DOHH2 (cell line): ENCODE measurements at regions not wholly inside any gene's neighbourhood (a gene's known extent, or its start where the extent isn't known, plus 50 kb on each side); places are given as distances from the start of the nearest gene placed in this dataset.

Experiments
- H3F3A ChIP-seq: fragments of 200-600 bp; sonication (generic), shearing (Covaris generic); 2 replicates; pipeline ENCODE4 v1.6.0; 2016; ENCODE audit warnings: antibody characterized with exemption, mild to moderate bottlenecking; ENCODE audit not compliant: control insufficient read depth, insufficient read depth
- H3K27ac ChIP-seq: fragments of 200-600 bp; sonication (generic); 2 replicates; pipeline ENCODE4 v1.5.1; 2014; ENCODE audit warnings: low read depth, mild to moderate bottlenecking, low read length, moderate library complexity
- H3K27me3 ChIP-seq: fragments of 200-600 bp; sonication (generic); 2 replicates; pipeline ENCODE4 v1.6.1; 2014; ENCODE audit warnings: mild to moderate bottlenecking, low read length, mixed read lengths; ENCODE audit not compliant: control insufficient read depth
- H3K36me3 ChIP-seq: fragments of 200-600 bp; sonication (generic); 2 replicates; pipeline ENCODE4 v1.6.1; 2014; ENCODE audit warnings: mild to moderate bottlenecking, low read length, moderate library complexity, mixed read lengths; ENCODE audit not compliant: control insufficient read depth
- H3K4me1 ChIP-seq: fragments of 200-600 bp; sonication (generic); 2 replicates; pipeline ENCODE4 v1.6.1; 2014; ENCODE audit warnings: mild to moderate bottlenecking, low read length, mixed read lengths; ENCODE audit not compliant: control insufficient read depth
- H3K4me2 ChIP-seq: fragments of 200-600 bp; sonication (generic); 2 replicates; pipeline ENCODE4 v1.6.0; 2014; ENCODE audit warnings: mild to moderate bottlenecking, low read length, moderate library complexity
- H3K4me3 ChIP-seq: fragments of 200-600 bp; sonication (generic); 2 replicates; pipeline ENCODE4 v1.5.1; 2014; ENCODE audit warnings: mild to moderate bottlenecking, low read length, mixed read lengths
- H3K79me2 ChIP-seq: fragments of 200-600 bp; sonication (generic); 2 replicates; pipeline ENCODE4 v1.6.1; 2014; ENCODE audit warnings: mild to moderate bottlenecking, low read length, mixed read lengths; ENCODE audit not compliant: control insufficient read depth
- H3K9me2 ChIP-seq: fragments of 200-600 bp; sonication (generic); replicated peaks from 2 replicates; pipeline ENCODE4 v1.6.1; 2014; ENCODE audit warnings: mild to moderate bottlenecking, low read length, mixed read lengths; ENCODE audit not compliant: control insufficient read depth
- H3K9me3 ChIP-seq: fragments of 200-600 bp; sonication (generic); 2 replicates; pipeline ENCODE4 v1.6.1; 2014; ENCODE audit warnings: antibody characterized with exemption, low read length, mixed read lengths; ENCODE audit not compliant: control insufficient read depth, insufficient read depth
- H4K20me1 ChIP-seq: fragments of 200-600 bp; sonication (generic); 2 replicates; pipeline ENCODE4 v1.6.0; 2014; ENCODE audit warnings: low read depth, mild to moderate bottlenecking, antibody characterized with exemption, low read length, moderate library complexity; ENCODE audit not compliant: control insufficient read depth, insufficient read depth
- EZH2phosphoT487 ChIP-seq: fragments of 200-600 bp; sonication (generic); IDR thresholded peaks from 2 replicates; pipeline ENCODE4 v1.6.1; 2017; ENCODE audit warnings: borderline replicate concordance, mild to moderate bottlenecking, antibody characterized with exemption, low read length, moderate library complexity, mixed read lengths
- TF ChIP-seq, protein P1 (sequence below): fragments of 200-600 bp; sonication (generic); IDR thresholded peaks from one replicate; pipeline ENCODE4 v1.5.1; 2014; ENCODE audit warnings: antibody characterized with exemption, mild to moderate bottlenecking, low read depth, low read length; ENCODE audit not compliant: poor library complexity, severe bottlenecking

DNA sequence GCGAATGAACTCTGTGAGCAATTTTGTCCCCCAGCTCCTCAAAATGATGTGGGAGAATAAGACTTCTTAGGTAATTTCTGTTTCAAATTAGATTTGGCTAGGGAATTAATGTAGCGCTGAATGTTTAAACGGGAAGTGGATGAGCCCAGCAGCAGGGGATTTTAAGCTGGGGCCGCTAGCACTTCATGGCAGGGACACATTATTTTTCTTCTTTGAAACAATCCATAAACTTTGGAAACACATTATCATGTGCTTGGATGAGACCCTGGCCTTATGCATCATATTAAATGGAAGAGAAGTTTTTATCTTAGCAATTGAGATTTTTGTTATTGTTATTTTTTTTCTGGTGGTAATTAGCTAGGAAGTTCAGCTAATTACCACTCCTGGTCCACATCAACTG, 74.2 kb upstream of the FUCA2 start:
- no peaks in the 10 kb centered on the region for H4K20me1 ChIP-seq
- H3K4me1 ChIP-seq: no peaks in the 10 kb centered on the region
- TF ChIP-seq EZH2phosphoT487: no peak
- TF ChIP-seq, protein P1, sequence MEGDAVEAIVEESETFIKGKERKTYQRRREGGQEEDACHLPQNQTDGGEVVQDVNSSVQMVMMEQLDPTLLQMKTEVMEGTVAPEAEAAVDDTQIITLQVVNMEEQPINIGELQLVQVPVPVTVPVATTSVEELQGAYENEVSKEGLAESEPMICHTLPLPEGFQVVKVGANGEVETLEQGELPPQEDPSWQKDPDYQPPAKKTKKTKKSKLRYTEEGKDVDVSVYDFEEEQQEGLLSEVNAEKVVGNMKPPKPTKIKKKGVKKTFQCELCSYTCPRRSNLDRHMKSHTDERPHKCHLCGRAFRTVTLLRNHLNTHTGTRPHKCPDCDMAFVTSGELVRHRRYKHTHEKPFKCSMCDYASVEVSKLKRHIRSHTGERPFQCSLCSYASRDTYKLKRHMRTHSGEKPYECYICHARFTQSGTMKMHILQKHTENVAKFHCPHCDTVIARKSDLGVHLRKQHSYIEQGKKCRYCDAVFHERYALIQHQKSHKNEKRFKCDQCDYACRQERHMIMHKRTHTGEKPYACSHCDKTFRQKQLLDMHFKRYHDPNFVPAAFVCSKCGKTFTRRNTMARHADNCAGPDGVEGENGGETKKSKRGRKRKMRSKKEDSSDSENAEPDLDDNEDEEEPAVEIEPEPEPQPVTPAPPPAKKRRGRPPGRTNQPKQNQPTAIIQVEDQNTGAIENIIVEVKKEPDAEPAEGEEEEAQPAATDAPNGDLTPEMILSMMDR: no peak
- H3K9me3 ChIP-seq: no peaks in the 10 kb centered on the region
- H3F3A ChIP-seq: no peaks in the 10 kb centered on the region
- H3K79me2 ChIP-seq: no peaks in the 10 kb centered on the region
- no peaks in the 10 kb centered on the region for H3K27me3 ChIP-seq
- H3K27ac ChIP-seq: no peak overlapping the region
- H3K9me2 ChIP-seq: no peaks in the 10 kb centered on the region
- H3K4me2 ChIP-seq: no peak overlapping the region
- no peaks in the 10 kb centered on the region for H3K36me3 ChIP-seq
- no peak overlapping the region for H3K4me3 ChIP-seq

DNA sequence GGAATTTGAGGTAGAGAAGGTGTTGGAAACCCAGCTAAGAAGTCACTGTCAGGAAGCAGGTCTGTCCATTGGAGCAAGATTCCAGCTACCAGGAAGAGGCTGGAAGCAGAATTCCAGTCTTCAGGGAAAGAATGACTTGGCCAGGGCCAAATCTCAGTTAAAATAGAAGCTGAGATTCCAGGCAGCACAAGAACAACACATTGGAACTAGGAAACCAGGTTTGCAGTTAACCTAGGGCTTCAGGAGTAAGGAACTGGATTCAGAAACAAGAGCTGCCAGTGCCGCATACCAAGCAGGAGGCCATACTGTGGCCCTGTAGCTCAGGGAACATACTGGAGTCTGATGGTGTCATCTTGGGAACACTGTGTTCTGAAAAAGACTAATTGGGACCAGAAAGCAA, 73.7 kb upstream of the FUCA2 start:
- no peak for TF ChIP-seq EZH2phosphoT487
- TF ChIP-seq, protein P1: no peak
- no peaks in the 10 kb centered on the region for H3K36me3 ChIP-seq
- H4K20me1 ChIP-seq: no peaks in the 10 kb centered on the region
- H3K27me3 ChIP-seq: no peaks in the 10 kb centered on the region
- H3K4me3 ChIP-seq: no peak overlapping the region
- no peaks in the 10 kb centered on the region for H3K9me2 ChIP-seq
- H3K27ac ChIP-seq: no peak overlapping the region
- no peaks in the 10 kb centered on the region for H3K79me2 ChIP-seq
- no peak overlapping the region for H3K4me2 ChIP-seq
- H3K4me1 ChIP-seq: no peaks in the 10 kb centered on the region
- H3F3A ChIP-seq: no peaks in the 10 kb centered on the region
- H3K9me3 ChIP-seq: no peaks in the 10 kb centered on the region

DNA sequence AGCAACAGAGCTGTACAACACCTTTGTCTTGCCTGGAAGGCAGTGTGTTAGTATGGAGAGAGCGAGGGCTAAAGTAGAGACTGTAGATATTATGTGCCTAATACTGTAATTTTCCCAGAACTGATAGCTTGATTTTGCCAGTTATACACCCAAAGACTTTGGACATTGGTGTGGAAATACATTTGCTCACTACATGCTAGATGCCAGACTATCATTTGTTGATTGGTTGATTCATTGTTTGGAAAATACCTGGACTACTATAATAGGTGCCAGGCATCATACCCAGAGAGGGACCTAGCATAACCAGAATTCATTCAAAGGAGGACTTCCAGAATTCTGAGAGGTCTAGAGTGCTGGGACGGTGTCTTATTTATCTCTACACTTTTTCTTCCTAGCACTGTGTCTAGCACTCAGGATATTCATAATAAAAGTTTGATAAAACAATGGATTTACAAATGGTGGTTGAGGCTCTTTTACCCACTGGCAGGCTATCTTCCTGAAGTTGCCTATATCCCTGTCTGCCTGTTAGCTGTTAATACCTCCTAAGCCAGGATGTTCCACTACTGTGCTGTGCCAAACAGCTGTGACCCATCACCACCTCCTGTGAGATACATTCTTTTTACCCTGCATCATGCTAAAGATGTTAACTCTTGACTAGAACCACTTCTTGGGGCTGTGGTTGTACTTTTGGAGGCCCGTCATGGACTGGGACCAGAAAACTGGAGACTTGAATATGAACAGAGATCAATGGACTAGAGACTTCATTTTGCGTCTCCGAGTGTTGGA, 72.2 kb upstream of the FUCA2 start:
- H3K9me2 ChIP-seq: no peaks in the 10 kb centered on the region
- no peaks in the 10 kb centered on the region for H3K27me3 ChIP-seq
- H3K4me3 ChIP-seq: no peak overlapping the region
- H3K4me2 ChIP-seq: no peak overlapping the region
- TF ChIP-seq, protein P1: no peak
- TF ChIP-seq EZH2phosphoT487: no peak
- H3F3A ChIP-seq: no peaks in the 10 kb centered on the region
- no peaks in the 10 kb centered on the region for H3K36me3 ChIP-seq
- H3K79me2 ChIP-seq: no peaks in the 10 kb centered on the region
- no peaks in the 10 kb centered on the region for H3K4me1 ChIP-seq
- H3K27ac ChIP-seq: no peak overlapping the region
- no peaks in the 10 kb centered on the region for H3K9me3 ChIP-seq
- H4K20me1 ChIP-seq: no peaks in the 10 kb centered on the region
